ENCODE measurements at regions not wholly inside any gene's neighbourhood (a gene's known extent, or its start where the extent isn't known, plus 50 kb on each side); places are given as distances from the start of the nearest gene placed in this dataset.

DNA sequence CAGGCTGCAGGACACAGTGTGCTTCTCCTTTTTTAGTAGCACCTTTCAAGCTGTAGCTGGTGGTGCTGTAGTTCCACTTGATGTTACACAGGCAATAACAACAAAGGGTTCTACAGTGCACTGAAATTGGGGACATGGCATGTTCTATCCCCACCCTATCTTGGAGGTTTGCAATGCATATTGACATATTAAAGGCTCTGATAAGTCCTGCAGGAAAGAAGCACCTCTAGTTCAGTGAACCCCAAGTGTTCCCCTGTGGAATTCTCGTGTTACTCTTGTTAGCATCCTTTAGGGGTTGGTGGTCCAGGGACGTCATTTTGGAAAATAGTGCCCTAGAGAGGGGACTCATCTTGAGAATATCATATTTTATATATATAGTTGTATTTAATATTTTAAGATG is 337.6 kb downstream of the DHX35 start:
- ChIA-PET CTCF (no interaction called here), POLR2A (no interaction called here)
- TF ChIP-seq, protein P1, sequence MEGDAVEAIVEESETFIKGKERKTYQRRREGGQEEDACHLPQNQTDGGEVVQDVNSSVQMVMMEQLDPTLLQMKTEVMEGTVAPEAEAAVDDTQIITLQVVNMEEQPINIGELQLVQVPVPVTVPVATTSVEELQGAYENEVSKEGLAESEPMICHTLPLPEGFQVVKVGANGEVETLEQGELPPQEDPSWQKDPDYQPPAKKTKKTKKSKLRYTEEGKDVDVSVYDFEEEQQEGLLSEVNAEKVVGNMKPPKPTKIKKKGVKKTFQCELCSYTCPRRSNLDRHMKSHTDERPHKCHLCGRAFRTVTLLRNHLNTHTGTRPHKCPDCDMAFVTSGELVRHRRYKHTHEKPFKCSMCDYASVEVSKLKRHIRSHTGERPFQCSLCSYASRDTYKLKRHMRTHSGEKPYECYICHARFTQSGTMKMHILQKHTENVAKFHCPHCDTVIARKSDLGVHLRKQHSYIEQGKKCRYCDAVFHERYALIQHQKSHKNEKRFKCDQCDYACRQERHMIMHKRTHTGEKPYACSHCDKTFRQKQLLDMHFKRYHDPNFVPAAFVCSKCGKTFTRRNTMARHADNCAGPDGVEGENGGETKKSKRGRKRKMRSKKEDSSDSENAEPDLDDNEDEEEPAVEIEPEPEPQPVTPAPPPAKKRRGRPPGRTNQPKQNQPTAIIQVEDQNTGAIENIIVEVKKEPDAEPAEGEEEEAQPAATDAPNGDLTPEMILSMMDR (IDR thresholded peaks at IDR 0.05; ENCODE audit: insufficient read depth, low read length, missing control alignments) = no peak
- no peak overlapping the region for H3K4me3 ChIP-seq (ENCODE audit: low read depth, low read length)
- no peak for DNase-seq (ENCODE audit: low read depth, low spot score)

DNA sequence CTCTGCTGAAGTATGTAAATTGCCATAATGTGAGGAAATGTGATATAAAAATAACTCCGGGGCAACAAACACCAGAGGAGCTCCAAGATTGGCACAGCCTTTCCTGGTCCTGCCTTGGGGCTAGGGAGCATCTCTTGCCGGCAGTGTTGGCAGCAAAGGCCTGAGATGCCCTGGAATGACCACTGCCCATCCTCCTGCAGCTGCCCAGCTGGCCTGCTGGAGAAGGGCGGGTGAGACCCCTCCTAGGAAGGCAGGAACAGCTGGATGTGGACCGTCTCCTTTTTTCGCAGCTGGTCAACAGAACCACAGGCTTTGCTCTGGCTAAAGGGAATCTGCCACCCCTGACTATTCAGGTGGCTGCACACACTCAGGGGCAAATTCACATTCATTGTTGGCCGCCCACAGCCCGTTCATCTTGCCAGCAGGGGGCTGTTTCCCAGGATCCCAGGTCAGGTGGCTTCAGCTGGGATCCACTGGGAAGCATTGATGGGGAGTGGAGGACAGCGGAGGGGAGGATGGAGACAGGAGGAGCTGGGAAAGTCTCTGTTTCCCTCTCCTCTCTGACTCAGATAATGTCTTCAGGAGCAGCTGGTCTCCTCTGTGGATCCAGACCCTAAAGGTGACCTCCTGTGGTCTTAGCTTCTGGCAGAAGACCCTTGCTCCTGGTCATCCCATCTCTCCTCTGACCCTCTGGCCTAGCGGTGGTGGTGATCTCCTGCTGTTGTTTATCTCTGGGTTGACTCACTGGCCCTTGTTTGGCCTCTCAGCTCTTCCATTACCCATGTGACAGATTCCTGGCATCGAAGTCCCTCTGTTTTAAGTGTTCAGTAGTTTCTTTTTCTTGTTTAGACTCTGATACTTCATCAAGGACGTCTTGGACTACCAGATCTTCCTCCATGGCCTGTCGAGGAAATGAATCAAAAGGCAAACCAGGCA is 336.7 kb downstream of the DHX35 start:
- TF ChIP-seq, protein P1 (IDR thresholded peaks at IDR 0.05; ENCODE audit: insufficient read depth, low read length, missing control alignments) = no peak
- DNase-seq (ENCODE audit: low read depth, low spot score) = no peak
- POLR2A ChIA-PET = no interaction called here
- no peak overlapping the region for H3K4me3 ChIP-seq (ENCODE audit: low read depth, low read length)
- CTCF ChIA-PET = no interaction called here

DNA sequence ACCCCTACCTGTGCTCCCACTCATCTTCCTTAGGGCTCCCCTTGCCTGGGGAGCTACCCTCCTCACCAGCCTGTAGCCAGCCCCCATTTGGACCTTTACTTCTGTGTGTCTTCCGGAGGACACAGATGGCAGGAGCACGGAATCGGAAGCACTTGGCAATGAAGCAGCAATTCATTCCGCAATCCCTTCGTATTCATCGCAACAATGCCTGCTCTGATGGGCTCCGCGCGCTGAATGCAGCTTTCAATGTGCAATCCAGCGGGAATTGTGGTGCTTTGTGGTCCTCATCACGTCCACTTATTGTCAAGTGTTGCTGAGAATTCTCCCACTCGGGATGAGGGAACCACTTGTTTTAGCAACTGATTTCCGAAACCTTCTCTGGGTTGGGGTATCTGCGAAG is 336.0 kb downstream of the DHX35 start:
- no peak overlapping the region for H3K4me3 ChIP-seq (ENCODE audit: low read depth, low read length)
- ChIA-PET POLR2A (no interaction called here), CTCF (no interaction called here)
- TF ChIP-seq, protein P1 (IDR thresholded peaks at IDR 0.05; ENCODE audit: insufficient read depth, low read length, missing control alignments) = no peak
- DNase-seq (ENCODE audit: low read depth, low spot score) = no peak

DNA sequence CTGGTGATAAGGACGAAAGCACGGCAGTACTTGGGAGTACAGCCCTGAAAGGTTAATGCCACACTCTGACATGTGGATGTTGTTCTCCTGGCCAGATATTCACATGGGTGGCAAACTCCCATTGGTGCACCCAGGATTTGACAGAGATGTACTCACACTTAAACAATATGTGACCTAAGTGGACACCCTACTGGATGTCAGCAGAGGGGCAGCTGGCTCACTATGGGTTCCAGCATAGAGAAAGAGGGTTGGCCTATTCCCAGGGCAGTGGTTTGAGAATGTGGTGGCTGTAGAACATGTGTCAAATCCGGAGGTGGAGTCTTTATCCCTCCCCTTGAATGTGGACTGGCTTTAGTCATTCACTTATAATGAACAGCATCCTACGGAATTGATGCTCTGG is 333.2 kb downstream of the DHX35 start:
- POLR2A ChIA-PET = no interaction called here

DNA sequence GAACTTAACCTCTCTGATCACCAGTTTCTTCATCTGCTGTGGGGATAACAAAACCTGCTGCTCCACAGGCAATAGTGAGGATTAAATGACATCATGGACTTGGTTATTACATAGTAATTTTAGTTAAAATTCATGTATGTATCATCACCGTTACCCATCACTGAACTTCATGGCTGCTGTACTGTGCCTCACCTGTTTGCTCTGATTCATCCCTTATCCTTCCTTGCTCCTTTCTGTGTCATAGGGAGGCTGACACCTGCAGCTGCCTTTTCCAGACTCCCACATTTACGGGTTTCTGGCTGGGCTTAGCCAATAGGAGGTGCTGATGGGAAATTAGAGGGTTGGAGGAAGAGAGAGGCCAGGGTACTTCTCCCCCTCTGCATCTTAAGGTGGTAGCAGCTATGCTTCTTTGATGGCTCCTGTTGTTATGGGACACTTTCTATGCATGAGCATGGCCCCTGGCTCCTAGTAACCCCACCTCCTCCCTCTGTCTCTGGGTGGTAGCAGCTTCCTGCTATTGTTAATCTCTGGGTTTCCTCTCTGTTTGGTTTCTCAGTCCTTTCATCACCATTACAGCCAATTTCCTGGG is 332.1 kb downstream of the DHX35 start:
- CTCF ChIA-PET = no interaction called here
- POLR2A ChIA-PET = no interaction called here
- DNase-seq (ENCODE audit: low read depth, low spot score) = no peak
- no peak overlapping the region for H3K4me3 ChIP-seq (ENCODE audit: low read depth, low read length)
- TF ChIP-seq, protein P1 (IDR thresholded peaks at IDR 0.05; ENCODE audit: insufficient read depth, low read length, missing control alignments) = no peak

More for the DNA sequence above, 333.2 kb downstream of the DHX35 start:
- DNase-seq (ENCODE audit: low read depth, low spot score) = no peak
- CTCF ChIA-PET = no interaction called here
- no peak overlapping the region for H3K4me3 ChIP-seq (ENCODE audit: low read depth, low read length)
- TF ChIP-seq, protein P1 (IDR thresholded peaks at IDR 0.05; ENCODE audit: insufficient read depth, low read length, missing control alignments) = no peak

DNA sequence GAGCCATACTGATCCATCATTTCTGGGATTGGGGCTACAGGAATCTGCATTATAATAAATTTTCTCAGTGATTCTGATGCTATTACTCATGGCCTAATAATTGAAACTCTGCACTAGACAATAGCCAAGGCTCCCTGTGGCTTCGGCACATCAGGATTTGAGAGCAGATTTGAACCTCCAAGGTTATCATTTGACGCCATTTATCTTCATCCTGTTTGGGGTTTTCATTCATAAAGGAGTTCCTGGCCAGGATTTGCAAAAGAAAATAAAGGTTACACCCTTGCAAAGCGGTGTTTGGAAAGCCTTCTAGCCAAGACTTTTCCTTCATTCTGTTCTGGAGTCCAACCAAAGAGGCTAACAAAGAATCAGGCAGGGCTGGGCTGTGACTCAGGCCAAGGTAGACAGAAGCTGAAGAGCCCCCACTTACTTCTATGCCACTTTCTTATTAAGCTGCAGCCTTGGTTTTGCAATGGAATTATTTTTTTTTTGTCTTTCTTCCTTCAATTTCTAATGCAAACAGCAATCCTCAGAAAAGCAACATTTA is 330.1 kb downstream of the DHX35 start:
- POLR2A ChIA-PET = no interaction called here
- CTCF ChIA-PET = no interaction called here
- no peak overlapping the region for H3K4me3 ChIP-seq (ENCODE audit: low read depth, low read length)
- TF ChIP-seq, protein P1 (IDR thresholded peaks at IDR 0.05; ENCODE audit: insufficient read depth, low read length, missing control alignments) = no peak
- DNase-seq (ENCODE audit: low read depth, low spot score) = no peak

All from AG04449 (cell line).